Fibroblast of the aortic adventitia (primary cell): ENCODE measurements at regions not wholly inside any gene's neighbourhood (a gene's known extent, or its start where the extent isn't known, plus 50 kb on each side); places are given as distances from the start of the nearest gene placed in this dataset.

ENCODE experiments used
- DNase-seq: peaks from one replicate; pipeline ENCODE4 v3.0.0-alpha.2; 2010; ENCODE audit warnings: low read depth
- H3K4me3 ChIP-seq: 2 replicates; pipeline ENCODE4 v1.5.1; 2011; ENCODE audit warnings: low read depth, mild to moderate bottlenecking, control low read depth, low read length, moderate library complexity
- TF ChIP-seq, protein P1 (sequence below): IDR thresholded peaks from 2 replicates; pipeline ENCODE4 v1.5.1; 2011; ENCODE audit warnings: mild to moderate bottlenecking, low read length, control low read depth, inconsistent platforms; ENCODE audit not compliant: insufficient read depth

DNA sequence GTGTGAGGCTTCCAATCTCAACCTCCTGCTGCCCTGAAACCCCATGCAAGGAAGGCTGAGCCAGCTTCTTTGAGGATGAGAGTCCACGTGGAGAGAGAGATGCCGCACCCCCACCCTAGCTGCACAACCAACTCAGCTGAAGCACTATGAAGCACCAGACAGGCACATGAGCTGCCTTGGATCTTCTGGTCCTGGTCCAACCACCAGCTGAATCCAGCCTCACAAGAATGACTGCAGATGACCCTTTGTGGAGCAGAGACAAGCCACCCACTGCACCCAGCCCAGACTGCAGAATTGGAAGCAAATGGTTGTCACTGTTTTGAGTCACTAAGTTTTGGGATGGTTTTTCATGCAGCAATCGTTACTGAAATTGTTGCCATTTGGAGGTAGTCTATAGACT is 149.6 kb upstream of the SYT13 start:
- TF ChIP-seq, protein P1, sequence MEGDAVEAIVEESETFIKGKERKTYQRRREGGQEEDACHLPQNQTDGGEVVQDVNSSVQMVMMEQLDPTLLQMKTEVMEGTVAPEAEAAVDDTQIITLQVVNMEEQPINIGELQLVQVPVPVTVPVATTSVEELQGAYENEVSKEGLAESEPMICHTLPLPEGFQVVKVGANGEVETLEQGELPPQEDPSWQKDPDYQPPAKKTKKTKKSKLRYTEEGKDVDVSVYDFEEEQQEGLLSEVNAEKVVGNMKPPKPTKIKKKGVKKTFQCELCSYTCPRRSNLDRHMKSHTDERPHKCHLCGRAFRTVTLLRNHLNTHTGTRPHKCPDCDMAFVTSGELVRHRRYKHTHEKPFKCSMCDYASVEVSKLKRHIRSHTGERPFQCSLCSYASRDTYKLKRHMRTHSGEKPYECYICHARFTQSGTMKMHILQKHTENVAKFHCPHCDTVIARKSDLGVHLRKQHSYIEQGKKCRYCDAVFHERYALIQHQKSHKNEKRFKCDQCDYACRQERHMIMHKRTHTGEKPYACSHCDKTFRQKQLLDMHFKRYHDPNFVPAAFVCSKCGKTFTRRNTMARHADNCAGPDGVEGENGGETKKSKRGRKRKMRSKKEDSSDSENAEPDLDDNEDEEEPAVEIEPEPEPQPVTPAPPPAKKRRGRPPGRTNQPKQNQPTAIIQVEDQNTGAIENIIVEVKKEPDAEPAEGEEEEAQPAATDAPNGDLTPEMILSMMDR: no peak
- no peak for DNase-seq
- H3K4me3 ChIP-seq: no peak overlapping the region

DNA sequence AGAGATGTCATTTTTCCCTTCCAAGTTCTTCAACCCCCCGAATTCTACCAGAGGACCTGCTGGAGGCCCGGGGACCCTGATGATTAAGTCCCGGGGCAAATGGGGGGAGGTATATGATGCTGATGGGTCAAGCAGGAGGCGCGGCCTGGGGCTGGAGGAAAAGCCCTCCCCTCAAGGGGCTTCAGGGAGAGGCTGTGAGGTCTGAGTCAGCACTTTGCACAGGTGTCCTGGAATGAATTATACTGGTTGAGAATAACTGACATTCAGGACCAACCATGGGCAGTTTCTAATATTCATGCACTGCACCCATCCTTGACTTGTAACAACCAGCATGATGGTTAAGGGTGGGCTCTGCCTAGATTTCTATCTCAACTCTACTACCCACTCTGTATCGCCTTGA is 146.8 kb upstream of the SYT13 start:
- no peak overlapping the region for H3K4me3 ChIP-seq
- TF ChIP-seq, protein P1: no peak

GRCh38 chr11:45432100-45432499 is 146.0 kb upstream of the SYT13 start:
- DNase-seq: no peak
- H3K4me3 ChIP-seq: no peak overlapping the region
- TF ChIP-seq, protein P1: no peak

More for the DNA sequence above, 146.8 kb upstream of the SYT13 start:
- no peak for DNase-seq

GRCh38 chr11:45431046-45432018 is 145.2 kb upstream of the SYT13 start:
- DNase-seq: no peak
- H3K4me3 ChIP-seq: no peak overlapping the region
- TF ChIP-seq, protein P1: no peak

- TF ChIP-seq, protein P1: no peak
- DNase-seq: no peak
- no peak overlapping the region for H3K4me3 ChIP-seq
These were observed 144.2 kb upstream of the SYT13 start for GRCh38 chr11:45430361-45430760.

- TF ChIP-seq, protein P1: no peak
- DNase-seq: no peak
- H3K4me3 ChIP-seq: no peak overlapping the region
These were observed 143.6 kb upstream of the SYT13 start for GRCh38 chr11:45429719-45430118.
